Stimulated activated CD4-positive, alpha-beta T cell treated with anti-CD3 and anti-CD28 coated beads, Interleukin-15, amount 100 ng/mL, for 24 hours (primary cell): ENCODE measurements at regions not wholly inside any gene's neighbourhood (a gene's known extent, or its start where the extent isn't known, plus 50 kb on each side); places are given as distances from the start of the nearest gene placed in this dataset.

Source experiments
- DNase-seq: peaks from one replicate; pipeline ENCODE4 v3.0.0-alpha.2; 2020

GRCh38 chr4:23504083-23504482 lies 385.8 kb downstream of the PPARGC1A start:
- DNase-seq: no peak

- no peak for DNase-seq
Observed at GRCh38 chr4:23500894-23501449, 388.9 kb downstream of the PPARGC1A start.

- no peak for DNase-seq
Observed at GRCh38 chr4:23485801-23486200, 404.0 kb downstream of the PPARGC1A start.

GRCh38 chr4:23484689-23485088 lies 405.2 kb downstream of the PPARGC1A start:
- DNase-seq: no peak

- DNase-seq: no peak
Observed at GRCh38 chr4:23483320-23483960, 406.4 kb downstream of the PPARGC1A start.

GRCh38 chr4:23481566-23481965 lies 408.3 kb downstream of the PPARGC1A start:
- no peak for DNase-seq

GRCh38 chr4:23477905-23478304 lies 411.9 kb downstream of the PPARGC1A start:
- no peak for DNase-seq

GRCh38 chr4:23476515-23477090 lies 413.2 kb downstream of the PPARGC1A start:
- DNase-seq: no peak

GRCh38 chr4:23463071-23463470 lies 426.8 kb downstream of the PPARGC1A start:
- no peak for DNase-seq

- no peak for DNase-seq
Observed at GRCh38 chr4:23458054-23458453, 431.8 kb downstream of the PPARGC1A start.

- no peak for DNase-seq
Observed at GRCh38 chr4:23456864-23457263, 433.0 kb downstream of the PPARGC1A start.

GRCh38 chr4:23455456-23456158 lies 434.2 kb downstream of the PPARGC1A start:
- DNase-seq: no peak

- DNase-seq: no peak
Observed at GRCh38 chr4:23441530-23442069, 448.2 kb downstream of the PPARGC1A start.

- DNase-seq: no peak
Observed at GRCh38 chr4:23438764-23439163, 451.1 kb downstream of the PPARGC1A start.

- no peak for DNase-seq
Observed at GRCh38 chr4:23429497-23429896, 460.4 kb downstream of the PPARGC1A start.

GRCh38 chr4:23425570-23425969 lies 464.3 kb downstream of the PPARGC1A start:
- no peak for DNase-seq

- no peak for DNase-seq
Observed at GRCh38 chr4:23423540-23423939, 466.3 kb downstream of the PPARGC1A start.

GRCh38 chr4:23422878-23423277 lies 467.0 kb downstream of the PPARGC1A start:
- DNase-seq: no peak

- no peak for DNase-seq
Observed at GRCh38 chr4:23413631-23414030, 476.2 kb downstream of the PPARGC1A start.

GRCh38 chr4:23412701-23413100 lies 477.1 kb downstream of the PPARGC1A start:
- DNase-seq: no peak

- peak; percentile 1 for DNase-seq
Observed at GRCh38 chr4:23408913-23409312, 480.9 kb downstream of the PPARGC1A start.

GRCh38 chr4:23401572-23401971 lies 488.3 kb downstream of the PPARGC1A start:
- DNase-seq: no peak

- DNase-seq: no peak
Observed at GRCh38 chr4:23392860-23393458, 496.9 kb downstream of the PPARGC1A start.
